ENCODE measurements at regions not wholly inside any gene's neighbourhood (a gene's known extent, or its start where the extent isn't known, plus 50 kb on each side); places are given as distances from the start of the nearest gene placed in this dataset.

GRCh38 chr2:16121986-16122390 is 181.6 kb downstream of the MYCN start:
- DNase-seq = peak; percentile 94
- no peak overlapping the region for H3K4me3 ChIP-seq (ENCODE audit: low read depth, low read length)

GRCh38 chr2:16121231-16121985 is 181.1 kb downstream of the MYCN start:
- H3K4me1 ChIP-seq = peaks cover 44% of the 10 kb centered on the region
- TF ChIP-seq CTCF (IDR thresholded peaks at IDR 0.05; ENCODE audit: low read depth, low read length) = no peak
- peaks cover 37% of the 10 kb centered on the region for H3K9me3 ChIP-seq
- H3K27me3 ChIP-seq = no peaks in the 10 kb centered on the region
- peak; percentile 91 for DNase-seq
- no peaks in the 10 kb centered on the region for H3K36me3 ChIP-seq
- no peak overlapping the region for H3K4me3 ChIP-seq (ENCODE audit: low read depth, low read length)

More at GRCh38 chr2:16121986-16122390, 181.6 kb downstream of the MYCN start:
- Histone ChIP-seq H3K9me3 (peaks cover 37% of the 10 kb centered on the region), H3K27me3 (no peaks in the 10 kb centered on the region), H3K4me1 (peaks cover 50% of the 10 kb centered on the region), H3K36me3 (no peaks in the 10 kb centered on the region)
- TF ChIP-seq CTCF (IDR thresholded peaks at IDR 0.05; ENCODE audit: low read depth, low read length) = no peak

GRCh38 chr2:16120591-16121180 is 180.3 kb downstream of the MYCN start:
- peak; percentile 100 for DNase-seq
- no peak for TF ChIP-seq CTCF (IDR thresholded peaks at IDR 0.05; ENCODE audit: low read depth, low read length)
- no peak overlapping the region for H3K4me3 ChIP-seq (ENCODE audit: low read depth, low read length)
- no peaks in the 10 kb centered on the region for H3K36me3 ChIP-seq
- H3K9me3 ChIP-seq = peaks cover 37% of the 10 kb centered on the region
- H3K4me1 ChIP-seq = peaks cover 37% of the 10 kb centered on the region
- H3K27me3 ChIP-seq = no peaks in the 10 kb centered on the region

GRCh38 chr2:16119741-16120140 is 179.4 kb downstream of the MYCN start:
- no peak for DNase-seq
- no peaks in the 10 kb centered on the region for H3K36me3 ChIP-seq
- H3K9me3 ChIP-seq = peaks cover 37% of the 10 kb centered on the region
- no peak for TF ChIP-seq CTCF (IDR thresholded peaks at IDR 0.05; ENCODE audit: low read depth, low read length)
- H3K4me1 ChIP-seq = peaks cover 28% of the 10 kb centered on the region
- no peaks in the 10 kb centered on the region for H3K27me3 ChIP-seq
- H3K4me3 ChIP-seq (ENCODE audit: low read depth, low read length) = no peak overlapping the region

GRCh38 chr2:16118611-16119590 is 178.6 kb downstream of the MYCN start:
- H3K4me1 ChIP-seq = peaks cover 19% of the 10 kb centered on the region
- no peaks in the 10 kb centered on the region for H3K27me3 ChIP-seq
- H3K4me3 ChIP-seq (ENCODE audit: low read depth, low read length) = no peak overlapping the region
- no peak for TF ChIP-seq CTCF (IDR thresholded peaks at IDR 0.05; ENCODE audit: low read depth, low read length)
- DNase-seq = peak; percentile 94
- H3K9me3 ChIP-seq = peaks cover 36% of the 10 kb centered on the region
- no peaks in the 10 kb centered on the region for H3K36me3 ChIP-seq
